Fibroblast of peridontal ligament (primary cell): ENCODE measurements at regions not wholly inside any gene's neighbourhood (a gene's known extent, or its start where the extent isn't known, plus 50 kb on each side); places are given as distances from the start of the nearest gene placed in this dataset.
"Not testable (repeated sequence)": the region's sequence is repeated elsewhere in the genome, so short reads cannot be mapped to it uniquely, and the experiment has no call there.

ENCODE experiments used
- DNase-seq: peaks from one replicate; pipeline ENCODE4 v3.0.0-alpha.2; 2010; ENCODE audit errors: extremely low read depth

DNA sequence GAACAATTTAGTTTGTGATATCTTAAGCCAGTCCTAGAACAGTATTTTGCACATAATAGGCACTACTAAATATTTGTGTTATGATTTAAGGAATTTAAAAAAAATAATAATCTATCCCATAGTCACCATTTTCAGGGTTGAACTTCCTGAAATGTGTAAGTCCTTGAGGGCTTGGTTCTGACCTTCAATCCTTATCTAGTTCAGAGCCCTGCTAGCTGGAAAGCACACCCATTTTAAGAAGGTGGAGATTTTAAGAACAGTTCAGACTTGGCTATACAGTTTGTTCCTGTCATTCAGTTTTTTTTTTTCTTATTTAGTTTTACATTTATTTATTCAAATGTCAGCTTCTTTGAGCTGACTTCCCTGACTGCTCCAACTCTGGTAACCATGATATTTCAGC lies 183.4 kb upstream of the MAGI2 start:
- no peak for DNase-seq

DNA sequence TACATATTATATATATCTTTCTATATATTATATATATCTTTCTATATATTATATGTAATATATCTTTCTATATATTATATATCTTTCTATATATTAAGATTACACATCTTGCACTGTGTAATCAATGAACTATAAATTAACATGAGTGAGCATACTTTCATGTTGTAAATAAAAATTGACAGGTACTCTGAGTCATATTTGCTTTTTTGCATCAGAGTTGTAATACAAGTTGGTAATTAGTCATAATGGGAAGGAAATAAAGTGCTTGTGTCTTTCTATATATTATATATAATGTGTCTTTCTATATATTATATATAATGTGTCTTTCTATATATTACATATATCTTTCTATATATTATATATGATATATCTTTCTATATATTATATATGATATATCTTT lies 172.5 kb upstream of the MAGI2 start:
- not testable (repeated sequence) for DNase-seq

DNA sequence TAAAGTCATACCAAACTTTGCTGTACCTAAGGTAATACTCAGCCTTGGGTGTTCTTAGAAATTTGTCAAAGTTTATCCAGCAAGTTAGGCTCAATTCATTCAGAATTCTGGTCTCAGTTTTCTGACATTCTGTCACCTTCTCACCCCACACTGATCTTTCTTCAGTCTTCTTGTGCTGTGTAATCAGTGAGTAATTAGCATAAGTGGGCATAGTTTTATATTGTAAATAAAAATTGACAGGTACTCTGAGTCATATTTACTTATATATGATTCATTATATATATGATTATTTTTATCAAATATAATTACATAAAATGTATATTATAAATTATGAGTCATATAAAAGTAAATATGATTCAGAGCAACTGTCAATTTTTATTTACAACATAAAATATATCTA lies 170.9 kb upstream of the MAGI2 start:
- no peak for DNase-seq

DNA sequence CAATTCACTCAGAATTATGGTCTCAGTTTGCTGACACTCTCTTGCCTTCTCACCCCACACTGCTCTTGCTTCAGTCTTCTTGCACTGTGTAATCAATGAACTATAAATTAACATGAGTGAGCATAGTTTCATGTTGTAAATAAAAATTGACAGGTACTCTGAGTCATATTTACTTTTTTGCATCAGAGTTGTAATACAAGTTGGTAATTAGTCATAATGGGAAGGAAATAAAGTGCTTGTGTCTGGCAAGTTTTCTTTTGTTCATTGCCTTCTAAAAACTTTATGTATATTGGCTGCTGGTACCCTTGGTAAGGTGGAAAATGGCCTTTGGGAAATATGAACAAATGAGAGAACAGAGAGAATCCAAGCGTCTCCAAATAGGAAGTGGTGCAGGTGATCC lies 169.3 kb upstream of the MAGI2 start:
- DNase-seq, result no peak

DNA sequence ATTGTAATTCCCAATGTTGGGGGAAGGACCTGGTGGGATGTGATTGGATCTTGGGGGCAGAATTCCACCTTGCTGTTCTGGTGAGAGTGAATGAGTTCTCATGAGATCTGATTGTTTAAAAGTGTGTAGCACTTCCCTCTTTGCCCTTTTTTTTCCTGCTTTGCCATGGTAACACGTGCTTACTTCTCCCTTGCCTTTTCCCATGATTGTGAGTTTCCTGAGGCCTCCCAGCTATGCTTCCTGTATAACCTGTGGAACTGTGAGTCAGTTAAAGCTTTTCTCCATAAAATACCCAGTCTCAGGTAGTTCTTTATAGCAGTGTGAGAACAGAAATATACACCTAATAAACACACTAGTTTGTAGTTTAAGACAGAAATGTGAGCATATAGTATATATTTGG lies 166.8 kb upstream of the MAGI2 start:
- DNase-seq, result no peak

DNA sequence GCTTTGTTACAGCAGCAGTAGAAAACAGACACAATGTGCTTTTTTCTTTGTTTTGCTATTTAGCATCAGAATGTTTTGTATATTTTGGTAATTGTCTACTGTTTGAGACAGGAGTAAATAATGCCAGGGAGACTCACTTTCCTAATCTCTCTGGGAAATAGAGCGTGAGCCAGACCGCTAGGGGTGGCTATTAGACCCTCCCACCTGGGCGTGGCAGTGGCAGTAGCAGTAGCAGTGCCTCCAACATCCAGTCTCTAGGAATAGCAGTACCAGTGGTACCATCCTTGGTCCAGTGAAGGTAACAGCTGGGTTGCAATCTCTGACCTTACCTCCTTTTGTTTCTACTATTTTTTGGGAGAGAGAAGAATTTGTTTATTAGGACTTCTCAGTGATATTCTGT lies 165.7 kb upstream of the MAGI2 start:
- DNase-seq, result no peak

DNA sequence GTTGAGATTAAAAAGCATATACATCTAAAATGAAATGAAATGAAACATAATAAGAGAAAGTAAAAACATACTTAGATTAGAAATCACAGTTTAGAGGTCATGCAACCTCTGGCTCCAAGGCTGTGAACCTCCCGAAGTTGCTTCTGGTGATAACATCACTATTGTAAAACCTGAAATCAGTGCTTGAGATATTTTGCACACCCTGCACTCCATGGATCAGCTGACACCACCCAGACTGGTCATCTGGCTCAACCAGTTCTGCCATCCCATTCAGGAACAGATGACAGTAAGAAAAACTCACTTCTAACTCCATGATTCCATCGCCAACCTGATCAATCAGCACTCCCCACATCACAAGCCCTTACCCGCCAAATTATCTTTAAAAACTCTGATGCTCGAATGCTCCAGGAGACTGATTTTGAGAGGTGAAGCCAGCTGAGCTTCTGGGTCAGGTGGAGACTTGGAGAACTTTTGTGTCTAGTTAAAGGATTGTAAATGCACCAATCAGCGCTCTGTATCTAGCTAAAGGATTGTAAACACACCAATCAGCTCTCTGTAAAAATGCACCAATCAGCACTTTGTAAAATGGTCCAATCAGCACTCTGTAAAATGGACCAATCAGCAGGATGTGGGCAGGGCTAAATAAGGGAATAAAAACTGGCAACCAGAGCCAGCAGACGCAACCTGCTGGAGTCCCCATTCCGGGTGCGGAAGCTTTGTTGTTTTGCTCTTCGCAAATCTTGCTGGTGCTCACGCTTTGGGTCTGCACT lies 162.6 kb upstream of the MAGI2 start:
- DNase-seq, result no peak

DNA sequence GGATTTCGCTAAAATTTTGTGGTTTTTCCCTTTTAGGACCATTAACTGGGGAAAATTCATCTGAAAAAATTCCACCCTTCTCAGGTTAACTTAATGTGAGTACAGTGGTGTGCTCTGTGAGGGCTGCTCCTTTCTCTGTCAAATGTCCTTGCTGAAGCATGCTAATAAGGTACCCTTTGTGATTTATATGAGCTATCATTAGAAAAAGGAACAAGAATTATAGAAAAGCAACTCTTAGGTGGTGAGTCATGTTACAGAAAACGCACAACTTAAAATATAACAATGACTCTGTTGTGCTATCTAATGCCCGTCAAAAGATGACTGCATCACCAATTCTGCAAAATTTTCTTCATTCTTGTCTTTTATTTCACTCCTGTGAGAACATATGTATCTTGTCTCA lies 162.0 kb upstream of the MAGI2 start:
- DNase-seq, result no peak

DNA sequence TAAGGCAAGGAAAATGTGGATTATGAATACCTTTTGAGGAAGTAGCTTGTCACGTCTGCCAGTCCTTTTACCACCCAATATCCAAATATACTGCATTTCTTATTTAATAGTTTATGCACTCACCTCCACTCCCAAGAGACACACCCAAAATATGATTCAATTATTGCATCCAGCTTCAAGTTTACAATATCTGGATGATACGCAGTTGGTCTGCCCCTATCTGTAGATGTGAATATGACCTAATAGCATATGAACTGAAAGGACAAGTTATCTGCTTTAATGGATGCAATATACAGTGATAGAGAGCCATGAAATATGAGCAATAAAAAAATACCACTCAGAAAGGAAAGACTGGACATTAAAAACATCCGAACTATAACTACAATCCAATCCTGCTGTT lies 159.4 kb upstream of the MAGI2 start:
- no peak for DNase-seq

DNA sequence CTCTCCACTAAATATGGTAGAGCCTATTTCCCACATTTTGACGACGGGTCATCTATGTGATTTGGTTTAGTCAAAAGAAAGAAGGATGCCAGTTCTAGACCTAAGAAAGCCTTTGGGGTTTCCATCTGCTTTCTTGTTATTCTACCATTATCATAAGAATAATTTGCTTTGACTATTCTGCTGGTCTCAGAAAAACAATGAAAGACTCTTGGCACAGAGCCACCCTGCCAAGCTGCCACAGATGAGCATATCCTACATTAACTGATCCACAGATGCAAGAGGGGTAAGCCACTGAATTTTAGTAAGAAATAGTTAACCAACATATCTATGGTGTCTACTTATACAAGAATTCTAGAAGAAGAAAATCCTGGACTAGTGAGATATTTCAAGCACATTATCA lies 158.6 kb upstream of the MAGI2 start:
- no peak for DNase-seq

DNA sequence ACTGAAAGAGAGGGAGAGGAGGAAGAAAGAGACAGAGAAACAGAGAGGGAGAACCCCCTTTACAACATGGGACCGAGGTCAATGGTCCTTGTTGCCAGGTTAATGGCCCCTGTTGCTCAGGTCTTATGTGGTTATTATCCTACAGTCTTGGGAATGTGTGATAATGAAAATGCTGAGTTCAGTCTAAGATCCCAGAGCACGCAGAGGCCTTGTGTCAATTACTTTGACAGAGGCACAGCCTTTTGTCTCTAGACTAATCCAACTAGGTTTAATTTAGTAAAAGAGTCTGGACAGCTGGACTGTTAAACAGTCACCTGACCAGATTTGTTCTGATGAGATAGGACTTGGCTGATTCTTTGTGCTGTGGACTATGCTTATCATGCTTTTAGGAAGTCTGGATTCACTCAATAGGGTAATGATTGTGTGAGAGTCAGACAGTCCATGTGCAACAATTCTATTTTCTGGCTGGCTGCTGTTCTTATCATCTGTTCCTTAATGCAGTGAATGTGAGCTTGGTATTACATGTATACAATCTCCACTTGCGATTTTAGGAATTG lies 157.4 kb upstream of the MAGI2 start:
- peak; percentile 11 for DNase-seq

DNA sequence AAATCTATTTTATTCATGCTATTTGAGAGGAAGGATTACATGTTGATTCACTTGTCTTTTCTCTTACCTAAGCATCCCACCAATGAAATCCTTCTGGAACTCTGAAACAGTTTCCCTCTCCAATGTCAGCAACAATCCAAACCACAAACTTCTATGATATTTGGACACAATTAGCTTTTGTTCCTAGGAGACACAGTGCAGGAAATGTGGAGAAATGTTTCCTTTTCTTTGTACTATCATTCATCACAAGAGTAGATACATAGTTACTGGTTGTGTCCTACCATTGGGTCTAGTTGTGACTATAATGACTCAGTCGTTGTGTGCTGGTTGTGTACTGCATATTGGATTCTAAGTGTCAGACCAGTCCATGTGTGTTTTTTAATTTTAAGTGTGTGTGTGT lies 156.8 kb upstream of the MAGI2 start:
- DNase-seq, result peak; percentile 83

DNA sequence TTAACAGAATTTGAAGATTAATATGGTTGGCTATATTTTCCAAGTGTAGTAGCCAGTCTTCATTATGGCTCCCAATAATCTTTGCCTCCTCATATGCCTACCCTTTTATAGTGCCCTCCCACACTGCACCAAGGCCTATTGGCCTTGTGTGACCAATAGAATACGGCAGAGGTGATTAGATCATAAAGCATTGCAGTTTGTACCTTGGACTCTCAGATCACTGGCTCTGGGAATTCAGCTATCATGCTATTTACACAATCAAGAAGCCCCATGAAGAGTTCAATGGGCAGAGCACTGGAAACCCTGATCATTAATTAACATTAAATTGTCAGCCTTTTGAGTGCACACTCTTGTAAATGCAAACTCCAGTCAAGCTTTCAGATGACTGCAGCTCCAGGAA lies 154.5 kb upstream of the MAGI2 start:
- no peak for DNase-seq

DNA sequence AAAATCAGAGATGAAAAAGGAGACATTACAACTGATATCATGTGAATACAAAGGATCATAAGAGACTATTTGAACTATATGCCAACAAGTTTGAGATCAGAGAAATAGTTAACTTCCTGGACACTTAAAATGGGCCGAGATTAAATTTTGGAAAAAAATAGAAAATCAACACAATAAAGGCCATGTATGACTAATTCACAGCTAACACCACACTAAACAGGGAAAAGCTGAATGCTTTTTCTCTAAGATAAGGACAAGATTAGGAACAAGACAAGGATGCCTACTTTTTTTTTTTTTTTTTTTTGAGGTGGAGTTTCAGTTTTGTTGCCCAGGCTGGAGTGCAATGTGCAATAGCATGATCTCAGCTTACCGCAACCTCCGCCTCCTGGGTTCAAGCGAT lies 151.4 kb upstream of the MAGI2 start:
- DNase-seq, result no peak

DNA sequence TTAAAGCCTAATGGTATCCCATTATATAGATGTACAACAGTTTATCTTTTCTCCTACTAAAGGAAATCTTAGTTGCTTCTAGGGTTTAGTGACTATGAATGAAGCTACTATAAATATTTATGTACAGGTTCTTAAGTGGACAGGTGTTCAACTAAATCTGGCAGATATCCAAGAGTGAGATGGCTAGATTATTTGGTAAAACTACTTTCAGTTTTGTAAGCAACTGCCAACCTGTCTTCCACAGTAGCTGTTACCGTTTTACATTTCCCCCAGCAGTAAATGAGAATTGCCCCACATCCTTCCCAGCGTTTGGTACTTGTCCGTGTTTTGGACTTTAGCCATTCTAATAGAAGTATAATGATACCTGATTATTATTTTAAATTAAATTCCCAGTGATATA lies 144.9 kb upstream of the MAGI2 start:
- no peak for DNase-seq

DNA sequence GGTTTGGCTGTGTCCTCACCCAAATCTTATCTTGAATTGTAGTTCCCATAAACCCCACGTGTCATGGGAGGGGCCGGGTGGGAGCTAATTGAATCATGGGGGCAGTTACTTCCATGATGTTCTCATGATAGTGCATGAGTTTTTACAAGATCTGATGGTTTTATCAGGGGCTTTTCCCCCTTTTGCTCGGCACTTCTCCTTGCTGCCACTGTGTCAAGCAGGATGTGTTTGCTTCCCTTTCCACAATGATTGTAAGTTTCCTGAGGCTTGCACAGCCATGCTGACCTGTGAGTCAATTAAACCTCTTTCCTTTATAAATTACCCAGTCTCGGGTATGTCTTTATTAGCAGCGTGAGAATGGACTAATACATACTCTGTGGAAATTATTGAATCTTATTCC lies 141.2 kb upstream of the MAGI2 start:
- DNase-seq, result not testable (repeated sequence)

DNA sequence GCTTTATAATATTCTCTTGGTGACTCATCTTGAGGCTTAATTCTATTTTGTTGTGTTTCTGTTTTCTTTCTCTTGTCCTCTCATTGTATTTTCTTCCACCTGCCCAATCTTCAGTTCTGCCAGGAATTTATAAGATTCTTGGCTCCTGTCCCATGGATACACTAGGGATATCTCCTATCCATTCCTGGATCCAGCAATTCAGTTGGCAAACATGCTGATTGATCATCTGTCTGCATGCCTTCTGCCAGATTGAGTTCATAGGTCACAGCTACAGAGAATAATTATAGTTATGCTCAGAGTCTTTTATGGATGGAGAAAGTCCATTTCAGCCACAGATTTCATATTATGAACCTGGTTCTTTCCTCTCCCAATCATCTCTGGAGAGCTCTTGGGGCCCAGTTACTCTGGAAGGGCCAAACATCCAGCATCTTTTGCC lies 140.4 kb upstream of the MAGI2 start:
- peak; percentile 31 for DNase-seq

DNA sequence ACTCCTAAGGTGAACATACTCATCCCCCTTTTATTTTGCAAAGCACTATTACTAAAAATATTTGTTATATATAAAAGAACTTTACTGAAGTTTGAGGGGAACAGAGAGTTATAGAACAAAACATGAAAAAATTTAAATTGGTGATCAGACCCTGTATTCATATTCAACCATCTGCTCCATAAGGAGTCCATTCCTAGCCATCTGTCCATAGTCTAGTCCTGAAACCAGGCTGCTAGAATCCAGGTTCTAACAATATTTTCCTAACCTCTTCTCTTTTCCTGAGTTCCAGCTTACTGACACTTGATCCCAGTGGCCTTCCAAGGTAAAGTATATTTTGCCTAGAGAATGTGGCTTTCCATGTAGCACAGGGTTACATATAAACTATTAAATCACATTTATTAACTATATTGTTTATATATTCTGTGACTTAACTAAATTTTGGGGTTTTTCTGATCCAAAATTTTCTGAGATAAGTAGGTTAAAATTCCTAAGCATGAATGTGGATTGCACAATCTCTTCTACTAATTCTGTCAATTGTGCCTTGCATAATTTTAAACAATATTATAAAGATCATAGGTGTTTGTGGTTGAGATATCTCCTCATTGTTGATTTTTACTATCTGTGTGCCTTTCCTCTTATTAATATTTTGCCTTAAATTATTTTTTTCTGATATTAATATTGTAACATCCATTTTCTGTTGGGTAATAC lies 137.6 kb upstream of the MAGI2 start:
- no peak for DNase-seq

DNA sequence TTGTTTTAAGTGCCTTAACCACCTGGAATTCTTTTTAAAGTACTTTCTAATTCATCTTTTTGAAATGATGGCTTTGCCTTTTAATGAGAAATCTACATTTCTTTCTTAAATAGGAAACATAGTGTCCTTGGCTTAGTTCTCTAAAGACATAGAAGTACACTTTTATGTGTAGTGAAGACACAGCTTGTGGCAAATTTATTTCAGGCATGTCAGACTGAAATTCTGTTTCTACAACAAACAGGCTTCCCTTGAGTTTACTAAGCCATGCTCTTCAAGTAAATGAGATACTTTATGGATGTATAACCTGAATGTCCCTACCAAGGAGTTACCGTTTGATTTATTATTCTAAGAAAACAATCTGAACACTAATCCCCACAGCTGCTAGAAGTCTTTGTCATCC lies 136.9 kb upstream of the MAGI2 start:
- DNase-seq, result no peak

DNA sequence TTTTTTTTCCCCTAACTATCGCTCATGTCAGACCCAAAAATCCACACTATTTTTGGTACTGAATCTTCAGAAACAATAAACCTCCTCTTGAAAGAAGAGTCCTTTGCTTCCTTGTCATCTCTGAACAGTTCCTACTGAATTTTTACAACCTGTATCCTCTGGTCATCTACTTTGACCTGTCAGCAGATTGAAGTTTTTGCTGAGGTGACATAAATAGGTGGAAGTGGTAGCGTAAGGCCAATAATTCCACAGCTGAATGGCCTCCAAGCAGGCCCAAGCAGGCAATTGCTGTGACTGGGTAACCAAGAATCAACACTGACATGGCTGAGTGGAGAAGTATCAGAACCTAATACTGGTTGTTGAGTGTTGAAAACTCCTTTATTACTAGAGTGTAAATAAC lies 117.4 kb upstream of the MAGI2 start:
- DNase-seq, result no peak

DNA sequence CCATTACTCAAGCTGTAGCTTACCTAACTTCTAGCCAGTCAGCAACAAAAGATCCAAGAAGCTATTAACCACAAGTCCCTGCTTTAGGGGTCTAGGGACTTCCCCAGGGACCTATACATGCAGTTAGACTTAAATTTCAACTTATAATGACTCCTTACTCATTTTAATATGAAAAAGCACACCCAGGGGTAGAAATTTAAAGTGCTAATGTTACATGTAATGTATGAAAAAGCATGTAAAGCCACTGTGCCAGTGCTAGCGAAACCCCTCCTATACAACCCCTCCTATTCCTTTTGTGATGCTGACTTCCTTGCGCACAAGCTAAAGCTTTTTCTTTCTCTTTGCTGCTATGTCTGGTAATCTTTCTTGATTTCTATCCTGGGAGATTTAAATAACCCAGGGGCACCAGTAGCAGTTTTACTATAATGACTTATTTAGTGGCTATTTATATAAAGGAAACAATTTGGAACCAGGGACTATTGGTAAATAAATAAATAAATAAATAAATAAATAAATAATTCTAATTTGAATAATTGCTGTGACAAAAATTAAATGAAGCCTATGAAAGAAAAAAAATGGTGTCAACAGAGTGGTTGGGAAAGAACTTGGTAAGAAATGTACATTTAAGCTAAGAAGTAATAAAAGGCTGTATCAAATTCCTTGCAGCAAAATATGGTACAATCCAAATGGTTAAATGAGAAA lies 110.5 kb upstream of the MAGI2 start:
- no peak for DNase-seq

DNA sequence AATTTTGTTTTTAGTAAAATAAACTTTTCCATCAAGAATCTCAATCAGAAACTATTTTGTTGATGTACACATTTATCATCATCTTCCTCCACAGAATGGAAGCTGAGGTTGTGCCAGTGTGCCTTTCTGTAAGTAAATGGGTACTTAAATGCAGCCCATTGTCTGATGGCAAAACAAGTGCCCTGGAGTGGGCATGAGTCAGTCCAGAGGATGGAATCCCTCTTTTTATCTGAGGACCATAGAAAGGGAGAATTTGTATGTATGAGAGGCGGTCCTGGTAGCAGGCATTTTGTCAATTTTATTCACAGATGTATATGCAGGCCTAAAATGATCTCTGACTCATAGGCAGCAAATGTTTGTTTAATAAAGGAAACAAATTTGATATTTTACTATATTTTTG lies 102.1 kb upstream of the MAGI2 start:
- DNase-seq, result no peak
